ENCODE measurements at regions not wholly inside any gene's neighbourhood (a gene's known extent, or its start where the extent isn't known, plus 50 kb on each side); places are given as distances from the start of the nearest gene placed in this dataset.

GRCh38 chr17:33664116-33664840, 371.2 kb upstream of the ASIC2 start:
- TF ChIP-seq POLR2A (IDR thresholded peaks at IDR 0.05) (no peak), POLR2AphosphoS5 (IDR thresholded peaks at IDR 0.05) (no peak), EP300 (IDR thresholded peaks at IDR 0.05; ENCODE audit: low read depth) (no peak)
- TF ChIP-seq, protein P1, sequence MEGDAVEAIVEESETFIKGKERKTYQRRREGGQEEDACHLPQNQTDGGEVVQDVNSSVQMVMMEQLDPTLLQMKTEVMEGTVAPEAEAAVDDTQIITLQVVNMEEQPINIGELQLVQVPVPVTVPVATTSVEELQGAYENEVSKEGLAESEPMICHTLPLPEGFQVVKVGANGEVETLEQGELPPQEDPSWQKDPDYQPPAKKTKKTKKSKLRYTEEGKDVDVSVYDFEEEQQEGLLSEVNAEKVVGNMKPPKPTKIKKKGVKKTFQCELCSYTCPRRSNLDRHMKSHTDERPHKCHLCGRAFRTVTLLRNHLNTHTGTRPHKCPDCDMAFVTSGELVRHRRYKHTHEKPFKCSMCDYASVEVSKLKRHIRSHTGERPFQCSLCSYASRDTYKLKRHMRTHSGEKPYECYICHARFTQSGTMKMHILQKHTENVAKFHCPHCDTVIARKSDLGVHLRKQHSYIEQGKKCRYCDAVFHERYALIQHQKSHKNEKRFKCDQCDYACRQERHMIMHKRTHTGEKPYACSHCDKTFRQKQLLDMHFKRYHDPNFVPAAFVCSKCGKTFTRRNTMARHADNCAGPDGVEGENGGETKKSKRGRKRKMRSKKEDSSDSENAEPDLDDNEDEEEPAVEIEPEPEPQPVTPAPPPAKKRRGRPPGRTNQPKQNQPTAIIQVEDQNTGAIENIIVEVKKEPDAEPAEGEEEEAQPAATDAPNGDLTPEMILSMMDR (IDR thresholded peaks at IDR 0.05) = no peak

Measured in transverse colon (tissue), 4 donors.